PC-3 (cell line): ENCODE measurements at regions not wholly inside any gene's neighbourhood (a gene's known extent, or its start where the extent isn't known, plus 50 kb on each side); places are given as distances from the start of the nearest gene placed in this dataset.

ENCODE experiments used
- CTCF ChIP-seq: fragments of 300-600 bp; sonication (generic); conservative IDR thresholded peaks from 2 replicates; pipeline ENCODE4 v1.5.1; 2017; ENCODE audit warnings: antibody characterized with exemption, low read depth, mild to moderate bottlenecking, low read length
- EZH2 ChIP-seq: fragments of 300-600 bp; sonication (generic); IDR thresholded peaks from one replicate; pipeline ENCODE4 v1.6.1; 2017; ENCODE audit warnings: antibody characterized with exemption, mild to moderate bottlenecking, low read length; ENCODE audit not compliant: unreplicated experiment
- EZH2phosphoT487 ChIP-seq: fragments of 300-600 bp; sonication (generic); IDR thresholded peaks from 2 replicates; pipeline ENCODE4 v1.6.1; 2018; ENCODE audit warnings: mild to moderate bottlenecking, antibody characterized with exemption, low read length, borderline replicate concordance

- TF ChIP-seq CTCF (no peak), EZH2 (no peak), EZH2phosphoT487 (no peak)
Measured at GRCh38 chr6:56820060-56820459, 134.8 kb upstream of the BEND6 start.
